HG03066 (cell line): ENCODE measurements at regions not wholly inside any gene's neighbourhood (a gene's known extent, or its start where the extent isn't known, plus 50 kb on each side); places are given as distances from the start of the nearest gene placed in this dataset.

Source experiments
- ATAC-seq: cut with Tn5 transposase; IDR thresholded peaks from one replicate; pipeline ENCODE4 v1.9.1; 2021; ENCODE audit warnings: low read depth; ENCODE audit not compliant: unreplicated experiment

GRCh38 chr18:40752316-40752715 lies 1202.7 kb upstream of the PIK3C3 start:
- ATAC-seq, result no peak

GRCh38 chr18:40751186-40751585 lies 1203.8 kb upstream of the PIK3C3 start:
- no peak for ATAC-seq

DNA sequence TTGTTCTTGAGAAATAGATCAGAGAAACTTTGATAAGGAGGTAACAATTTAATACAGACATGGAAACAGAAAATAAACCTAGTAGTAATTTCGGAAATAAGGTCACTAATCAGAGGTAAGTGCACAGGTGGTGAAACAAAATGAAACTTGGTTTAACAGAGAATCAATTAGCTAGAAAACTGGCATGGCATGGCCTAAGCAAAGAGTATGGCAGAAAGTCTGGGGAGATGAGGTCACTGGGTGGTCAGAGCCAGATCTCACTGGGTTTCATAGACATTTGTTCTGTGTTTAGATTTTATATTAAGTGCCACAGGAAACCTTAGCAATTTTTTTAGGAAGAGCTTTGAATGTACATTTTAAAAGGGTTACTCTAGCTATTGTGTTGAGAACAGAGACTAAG lies 1216.0 kb upstream of the PIK3C3 start:
- ATAC-seq, result no peak

DNA sequence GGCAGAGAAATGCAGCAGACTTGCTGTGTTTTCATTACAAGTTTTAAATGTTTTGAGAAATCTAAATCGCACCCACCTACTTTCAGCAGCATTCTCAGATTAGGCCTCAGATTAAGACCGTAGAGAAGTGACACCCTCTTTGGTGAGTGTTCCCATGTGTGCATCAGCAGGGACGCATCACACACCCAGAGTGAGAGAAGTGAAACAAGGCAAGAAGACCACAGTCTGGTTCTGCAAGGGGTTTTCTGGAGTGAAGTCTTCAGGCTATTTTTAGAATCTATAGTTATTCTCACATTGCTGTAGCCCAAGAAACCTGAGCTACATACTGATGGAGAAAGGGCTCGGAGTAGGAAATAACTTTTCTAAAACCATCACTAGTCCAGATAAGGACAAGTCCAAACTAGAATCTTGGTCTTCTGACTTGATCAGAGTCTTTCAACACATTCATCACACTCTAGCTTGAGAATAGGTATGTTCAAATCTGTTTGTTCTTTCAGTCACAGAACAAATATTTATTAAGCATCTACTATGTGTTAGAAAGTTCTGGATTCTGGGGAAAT lies 1216.6 kb upstream of the PIK3C3 start:
- peak; percentile 86 for ATAC-seq

GRCh38 chr18:40708726-40709125 lies 1246.3 kb upstream of the PIK3C3 start:
- no peak for ATAC-seq

DNA sequence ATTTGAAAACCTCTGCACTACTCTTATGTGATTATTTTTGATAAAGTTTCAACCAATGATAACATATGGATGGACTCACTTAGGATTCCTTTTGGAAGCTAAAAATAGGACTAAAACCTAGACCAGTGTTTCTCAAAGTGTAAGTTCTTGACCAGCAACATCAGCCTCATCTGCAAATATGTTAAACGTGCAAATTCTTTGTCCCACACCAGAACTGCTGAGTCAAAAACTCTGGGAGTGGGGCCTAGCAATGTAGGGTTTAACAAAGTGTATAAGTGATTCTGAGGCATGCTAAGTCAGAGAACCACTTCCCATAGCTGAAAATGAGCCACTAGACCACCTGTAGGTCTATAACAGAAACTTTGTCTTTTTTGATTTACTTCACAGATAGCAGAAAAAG lies 1247.2 kb upstream of the PIK3C3 start:
- no peak for ATAC-seq

DNA sequence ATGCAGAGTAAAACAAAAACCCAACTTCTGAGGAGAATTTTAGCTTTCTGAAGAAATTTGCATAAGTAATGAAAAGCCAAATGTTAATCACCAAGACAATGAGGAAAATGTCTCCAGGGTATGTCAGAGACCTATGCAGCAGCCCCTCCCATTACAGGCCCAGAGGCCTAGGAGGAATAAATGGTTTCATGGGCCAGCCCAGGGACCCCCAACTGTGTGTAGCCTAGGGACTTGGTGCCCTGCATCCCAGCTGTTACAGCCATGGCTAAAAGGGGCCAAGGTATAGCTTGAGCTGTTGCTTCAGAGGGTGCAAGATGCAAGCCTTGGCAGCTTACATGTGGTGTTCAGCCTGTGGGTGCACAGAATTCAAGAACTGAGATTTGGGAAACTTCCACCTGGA lies 1256.9 kb upstream of the PIK3C3 start:
- no peak for ATAC-seq

GRCh38 chr18:40695526-40695925 lies 1259.5 kb upstream of the PIK3C3 start:
- ATAC-seq, result no peak

DNA sequence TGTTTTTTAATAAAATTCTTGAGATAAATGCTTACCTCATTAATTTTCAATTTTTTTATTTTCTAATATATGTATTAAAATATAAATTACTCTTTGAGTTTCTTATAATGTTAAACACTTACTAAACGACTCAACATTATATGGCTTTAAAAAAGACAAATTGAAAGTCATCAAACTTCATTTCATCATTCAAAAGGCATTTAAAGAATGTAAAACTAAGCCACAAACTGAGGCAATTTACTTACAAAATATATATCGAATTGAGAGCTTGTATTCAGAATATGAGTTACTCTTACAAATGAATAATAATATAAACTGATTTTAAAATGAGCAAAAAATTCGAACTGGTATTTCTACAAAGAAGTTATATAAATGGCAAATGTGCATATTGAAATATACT lies 1262.2 kb upstream of the PIK3C3 start:
- ATAC-seq, result no peak

GRCh38 chr18:40690062-40690461 lies 1265.0 kb upstream of the PIK3C3 start:
- no peak for ATAC-seq

DNA sequence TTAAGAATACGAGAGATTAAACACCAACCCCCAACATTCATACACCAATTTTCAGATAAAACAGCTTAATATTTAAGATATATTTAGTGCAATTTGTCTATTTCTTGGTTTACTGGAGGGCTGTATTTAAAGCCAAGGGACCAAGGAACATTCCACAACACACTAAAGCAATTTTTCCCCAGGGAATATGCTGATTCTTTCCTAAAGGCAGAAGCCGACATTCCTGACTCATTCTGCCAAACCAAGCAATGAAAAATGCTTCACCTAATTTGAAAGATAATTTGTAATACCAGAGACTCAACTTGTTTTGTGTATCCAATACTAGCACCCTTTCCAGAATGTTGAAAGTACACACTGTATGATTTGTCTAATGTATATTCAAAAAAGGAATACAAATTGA lies 1267.6 kb upstream of the PIK3C3 start:
- ATAC-seq, result no peak

DNA sequence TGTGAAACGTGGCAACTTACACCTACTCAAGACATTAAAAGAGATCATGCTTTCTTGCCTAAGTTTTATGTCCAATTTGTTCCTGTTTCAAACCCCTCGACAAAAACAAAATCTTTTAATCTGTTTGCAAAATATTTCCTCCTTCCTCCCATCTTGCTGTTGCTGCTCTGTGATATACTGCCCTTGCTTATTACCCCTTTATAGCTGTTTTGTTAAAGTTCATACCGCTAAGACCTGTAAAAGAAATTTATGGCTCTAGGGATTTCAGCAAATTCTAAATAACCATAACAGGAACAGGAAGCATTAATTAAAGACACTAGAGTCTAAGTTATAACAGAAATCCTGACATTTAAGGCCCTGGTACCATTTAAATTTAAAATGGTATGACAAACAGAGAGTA lies 1268.2 kb upstream of the PIK3C3 start:
- ATAC-seq, result no peak

DNA sequence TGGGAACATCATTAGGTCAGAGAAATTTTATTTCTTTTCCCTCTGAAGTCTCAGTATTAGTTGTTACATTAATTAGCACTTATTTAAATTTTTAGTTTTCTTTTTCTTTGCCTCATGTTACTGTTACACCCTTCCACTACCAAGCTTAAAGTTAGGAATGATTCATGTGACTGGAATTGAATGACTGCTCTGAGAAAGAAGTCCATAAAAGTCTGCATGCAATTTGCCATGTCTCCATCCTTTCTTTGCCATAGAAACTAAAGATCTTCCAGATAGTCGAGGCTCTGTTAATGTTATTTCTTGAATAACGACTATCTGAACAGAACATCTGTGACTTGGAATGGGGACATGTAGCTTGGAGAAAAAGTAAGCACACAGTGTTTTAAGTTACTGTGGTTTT lies 1269.8 kb upstream of the PIK3C3 start:
- no peak for ATAC-seq

- no peak for ATAC-seq
Measured at GRCh38 chr18:40678318-40678717, 1276.7 kb upstream of the PIK3C3 start.

DNA sequence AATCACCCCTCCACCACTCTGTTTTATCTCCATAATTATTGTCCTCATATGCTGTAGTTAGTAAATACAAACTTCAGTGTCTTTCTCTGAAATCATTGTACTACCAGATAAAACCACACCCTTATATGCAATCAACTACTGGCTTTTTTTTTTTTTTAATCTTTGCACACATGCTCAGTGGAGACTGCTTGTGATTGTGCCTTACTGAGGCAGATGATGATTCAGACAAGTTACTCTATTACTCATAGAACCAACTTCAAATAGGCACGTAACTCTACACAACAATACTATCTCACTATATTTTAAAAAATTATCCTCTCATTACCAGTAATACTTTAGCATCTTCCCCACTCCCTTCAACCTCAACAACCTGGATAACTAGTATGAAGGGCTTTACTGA lies 1278.4 kb upstream of the PIK3C3 start:
- no peak for ATAC-seq

DNA sequence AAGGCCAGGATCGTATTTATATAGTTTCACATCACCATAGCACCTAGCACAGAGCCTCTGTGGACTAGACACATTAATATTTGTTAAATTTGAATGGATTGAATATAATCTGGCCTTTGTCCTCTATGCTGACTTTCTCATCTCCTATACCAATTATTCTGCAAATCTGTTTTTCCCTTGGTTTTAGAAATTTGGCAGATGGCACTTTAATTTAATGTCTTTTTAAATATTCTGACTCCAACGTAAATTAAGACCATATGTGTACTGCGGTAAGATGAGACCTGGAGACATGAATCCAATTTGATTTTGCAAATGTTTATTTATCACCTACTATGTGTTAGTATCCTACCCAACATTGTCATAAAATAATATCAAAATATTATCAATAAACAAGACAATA lies 1281.9 kb upstream of the PIK3C3 start:
- no peak for ATAC-seq

- ATAC-seq, result no peak
Measured at GRCh38 chr18:40672590-40672989, 1282.4 kb upstream of the PIK3C3 start.

DNA sequence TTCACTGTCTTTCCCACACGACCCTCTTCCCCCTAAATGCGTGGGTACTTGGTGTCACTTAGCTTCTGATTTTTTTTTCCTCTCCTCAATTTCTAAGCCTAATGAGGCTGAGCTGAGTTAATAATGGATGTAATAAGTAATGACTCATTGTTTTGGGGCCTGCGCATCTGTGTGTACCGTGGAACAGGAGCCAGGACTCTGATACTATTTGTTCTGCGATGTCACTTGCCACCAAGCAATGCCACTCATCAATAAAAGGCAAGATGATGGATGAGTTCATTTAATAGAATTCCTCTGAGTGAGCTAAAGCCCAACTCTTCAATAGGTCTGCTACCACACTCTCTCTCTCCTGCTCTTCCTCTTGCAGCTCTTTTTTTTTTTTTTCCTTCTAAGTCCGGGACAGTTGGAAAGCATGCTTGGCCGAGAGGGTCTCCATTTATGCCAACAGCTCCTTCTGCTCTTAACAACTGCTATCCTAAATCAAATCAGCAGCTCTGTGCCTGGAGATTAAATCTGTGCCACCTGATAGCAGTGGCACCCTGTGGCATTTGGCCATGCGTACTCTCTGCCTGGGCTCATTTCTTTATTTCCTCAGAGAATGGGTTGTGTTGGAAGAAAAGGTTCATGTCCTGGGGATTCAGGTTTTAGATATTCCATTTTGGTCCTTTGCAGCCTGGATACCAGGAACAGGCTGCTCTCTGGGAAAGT lies 1284.2 kb upstream of the PIK3C3 start:
- ATAC-seq, result no peak

DNA sequence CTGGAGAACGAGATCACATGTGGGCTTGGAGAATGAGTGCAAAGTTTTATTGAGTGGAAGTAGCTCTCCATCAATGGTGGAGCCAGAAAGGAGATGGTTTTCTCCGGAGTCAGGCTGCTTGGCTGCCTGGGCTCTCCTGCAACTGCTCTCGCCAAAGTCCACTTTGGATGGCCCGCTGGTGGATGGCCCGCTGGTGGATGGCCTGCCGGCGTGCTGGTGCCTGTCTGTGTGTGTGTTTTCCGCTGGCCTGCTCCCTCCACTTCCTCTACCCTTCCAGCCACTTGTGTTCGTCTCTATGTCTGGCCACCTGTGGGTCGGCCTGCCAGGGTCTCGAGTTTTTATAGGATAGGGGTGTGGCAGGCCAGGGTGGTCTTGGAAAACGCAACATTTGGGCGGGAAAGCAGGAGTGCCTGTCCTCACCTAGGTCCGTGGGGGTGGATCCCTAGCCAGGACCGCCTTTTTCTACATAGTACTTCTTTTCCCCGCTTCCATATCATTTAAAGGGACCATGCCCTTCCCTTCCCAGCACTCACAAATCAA lies 1292.1 kb upstream of the PIK3C3 start:
- no peak for ATAC-seq

DNA sequence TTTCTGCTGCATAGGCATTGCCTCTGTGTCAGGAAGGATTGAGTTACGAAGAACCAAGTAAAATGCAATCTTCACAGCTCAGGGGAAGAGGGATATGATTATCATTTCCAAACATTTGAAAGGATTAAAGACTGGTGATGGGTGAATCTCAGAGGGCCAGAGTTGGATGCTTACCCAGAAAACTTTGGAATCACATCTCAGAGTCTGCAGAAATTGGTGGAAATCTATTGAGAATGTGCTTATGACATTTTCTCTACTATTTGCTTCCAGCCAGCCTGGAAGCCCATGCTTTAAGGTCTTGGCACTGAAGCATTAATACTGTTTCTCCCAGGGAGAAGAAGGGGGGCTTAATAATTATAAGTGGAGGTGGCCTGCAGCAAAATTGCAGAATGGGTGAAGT lies 1301.4 kb upstream of the PIK3C3 start:
- no peak for ATAC-seq

DNA sequence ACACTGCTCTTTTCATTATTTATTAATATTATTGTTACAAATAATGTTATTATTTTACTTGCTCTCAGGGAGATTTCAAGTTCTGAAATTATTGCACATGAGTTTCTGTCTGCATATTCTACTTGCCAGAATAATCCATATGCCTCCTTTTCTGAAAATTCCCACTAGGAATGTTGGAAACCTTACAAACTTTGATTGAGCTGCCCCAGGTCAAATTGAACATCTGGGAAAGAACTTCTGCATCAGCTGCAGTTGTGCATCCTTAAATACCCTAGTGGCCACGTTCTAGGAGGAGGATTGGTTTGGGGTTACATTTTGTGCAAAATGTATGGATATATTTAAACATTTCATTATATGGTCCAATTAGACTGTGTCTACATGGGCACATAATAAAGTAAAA lies 1302.7 kb upstream of the PIK3C3 start:
- ATAC-seq, result no peak

- no peak for ATAC-seq
Measured at GRCh38 chr18:40651163-40651562, 1303.9 kb upstream of the PIK3C3 start.
